ENCODE measurements at regions not wholly inside any gene's neighbourhood (a gene's known extent, or its start where the extent isn't known, plus 50 kb on each side); places are given as distances from the start of the nearest gene placed in this dataset.
A peak's percentile ranks its signal among the peaks of the same experiment; 100 is the strongest.
"Not testable (repeated sequence)": the region's sequence is repeated elsewhere in the genome, so short reads cannot be mapped to it uniquely, and the experiment has no call there.

GRCh38 chr2:38243186-38243880 lies 133.7 kb downstream of the ATL2 start:
- Histone ChIP-seq H3K4me1 (replicated peaks in 1 of 2) (no peaks in the 10 kb centered on the region), H3K4me3 (no peak overlapping the region), H3K27ac (no peak overlapping the region)
- WGBS, 10 experiments: 19 to 93% (median 72%) methylated on average over 1 to 3 of the region's 3 CpGs
- in situ Hi-C loops (cut with MboI; ENCODE audit: low pct_unique_long_range_greater_than_20kb in 2 of 9, low sequenced_read_pairs in 9 of 9, unreplicated experiment in 9 of 9): no loop called here
- no peak for ATAC-seq (replicated peaks in 6 of 8)

- 85 to 100% (median 93%) methylated on average over 2 to 10 of the region's 10 CpGs; no CpG with 5 or more reads in 2 of the 10 experiments for WGBS, 10 experiments
- peak in 1 of 8 experiments; percentile 50 for ATAC-seq (replicated peaks in 6 of 8)
- no peak overlapping the region for H3K4me3 ChIP-seq
- in situ Hi-C loops (cut with MboI; ENCODE audit: low pct_unique_long_range_greater_than_20kb in 2 of 9, low sequenced_read_pairs in 9 of 9, unreplicated experiment in 9 of 9): no loop called here
- no peak overlapping the region for H3K27ac ChIP-seq
- no peaks in the 10 kb centered on the region for H3K4me1 ChIP-seq (replicated peaks in 1 of 2)
Observed at GRCh38 chr2:38239452-38239851, 137.6 kb downstream of the ATL2 start.

- WGBS, 10 experiments: 80 to 100% (median 92%) methylated on average over 3 to 5 of the region's 5 CpGs; no CpG with 5 or more reads in 2 of the 10 experiments
- ATAC-seq (replicated peaks in 6 of 8); H3K4me3 ChIP-seq; H3K4me1 ChIP-seq (replicated peaks in 1 of 2); H3K27ac ChIP-seq; in situ Hi-C loops (cut with MboI; ENCODE audit: low pct_unique_long_range_greater_than_20kb in 2 of 9, low sequenced_read_pairs in 9 of 9, unreplicated experiment in 9 of 9): not testable (repeated sequence)
Observed at GRCh38 chr2:38238705-38239104, 138.4 kb downstream of the ATL2 start.

- no peak overlapping the region for H3K27ac ChIP-seq
- 50 to 100% (median 82%) methylated on average over 1 to 2 of the region's 2 CpGs; no CpG with 5 or more reads in 2 of the 10 experiments for WGBS, 10 experiments
- in situ Hi-C loops (cut with MboI; ENCODE audit: low pct_unique_long_range_greater_than_20kb in 2 of 9, low sequenced_read_pairs in 9 of 9, unreplicated experiment in 9 of 9): no loop called here
- ATAC-seq (replicated peaks in 6 of 8): no peak
- no peaks in the 10 kb centered on the region for H3K4me1 ChIP-seq (replicated peaks in 1 of 2)
- H3K4me3 ChIP-seq: no peak overlapping the region
Observed at GRCh38 chr2:38237311-38237710, 139.8 kb downstream of the ATL2 start.

- no peak overlapping the region for H3K4me3 ChIP-seq
- WGBS, 10 experiments: 0 to 92% (median 85%) methylated on average over 3 to 9 of the region's 9 CpGs; no CpG with 5 or more reads in 1 of the 10 experiments
- peak in 2 of 8 experiments; percentile 79 to 81 for ATAC-seq (replicated peaks in 6 of 8)
- in situ Hi-C loops (cut with MboI; ENCODE audit: low pct_unique_long_range_greater_than_20kb in 2 of 9, low sequenced_read_pairs in 9 of 9, unreplicated experiment in 9 of 9): no loop called here
- no peaks in the 10 kb centered on the region for H3K4me1 ChIP-seq (replicated peaks in 1 of 2)
- H3K27ac ChIP-seq: no peak overlapping the region
Observed at GRCh38 chr2:38233231-38233983, 143.7 kb downstream of the ATL2 start.

- no peak overlapping the region for H3K4me3 ChIP-seq
- no peak for ATAC-seq (replicated peaks in 6 of 8)
- WGBS, 10 experiments: 80 to 100% (median 90%) methylated on average over 1 of the region's 1 CpG; no CpG with 5 or more reads in 5 of the 10 experiments
- in situ Hi-C loops (cut with MboI; ENCODE audit: low pct_unique_long_range_greater_than_20kb in 2 of 9, low sequenced_read_pairs in 9 of 9, unreplicated experiment in 9 of 9): no loop called here
- H3K4me1 ChIP-seq (replicated peaks in 1 of 2): no peaks in the 10 kb centered on the region
- no peak overlapping the region for H3K27ac ChIP-seq
Observed at GRCh38 chr2:38232454-38232853, 144.6 kb downstream of the ATL2 start.

GRCh38 chr2:38230756-38231155 lies 146.3 kb downstream of the ATL2 start:
- no peak overlapping the region for H3K27ac ChIP-seq
- in situ Hi-C loops (cut with MboI; ENCODE audit: low pct_unique_long_range_greater_than_20kb in 2 of 9, low sequenced_read_pairs in 9 of 9, unreplicated experiment in 9 of 9): no loop called here
- no peak overlapping the region for H3K4me3 ChIP-seq
- 42 to 85% (median 73%) methylated on average over 1 to 4 of the region's 4 CpGs; no CpG with 5 or more reads in 1 of the 10 experiments for WGBS, 10 experiments
- no peak for ATAC-seq (replicated peaks in 6 of 8)
- no peaks in the 10 kb centered on the region for H3K4me1 ChIP-seq (replicated peaks in 1 of 2)

GRCh38 chr2:38228753-38229152 lies 148.3 kb downstream of the ATL2 start:
- no peak for ATAC-seq (replicated peaks in 6 of 8)
- peaks cover 0 to 7% of the 10 kb centered on the region in 2 donors for H3K4me1 ChIP-seq (replicated peaks in 1 of 2)
- no peak overlapping the region for H3K27ac ChIP-seq
- in situ Hi-C loops (cut with MboI; ENCODE audit: low pct_unique_long_range_greater_than_20kb in 2 of 9, low sequenced_read_pairs in 9 of 9, unreplicated experiment in 9 of 9): no loop called here
- no peak overlapping the region for H3K4me3 ChIP-seq

GRCh38 chr2:38224821-38225437 lies 149.0 kb upstream of the CYP1B1 start:
- no peak for ATAC-seq (replicated peaks in 6 of 8)
- WGBS, 10 experiments: 20 to 50% methylated on average over 1 of the region's 1 CpG; no CpG with 5 or more reads in 8 of the 10 experiments
- peaks cover 0 to 7% of the 10 kb centered on the region in 2 donors for H3K4me1 ChIP-seq (replicated peaks in 1 of 2)
- in situ Hi-C loops (cut with MboI; ENCODE audit: low pct_unique_long_range_greater_than_20kb in 2 of 9, low sequenced_read_pairs in 9 of 9, unreplicated experiment in 9 of 9): no loop called here
- H3K4me3 ChIP-seq: no peak overlapping the region
- no peak overlapping the region for H3K27ac ChIP-seq

- WGBS, 10 experiments: 40 to 93% (median 82%) methylated on average over 1 to 2 of the region's 2 CpGs; no CpG with 5 or more reads in 2 of the 10 experiments
- Histone ChIP-seq H3K4me1 (replicated peaks in 1 of 2) (peaks cover 0 to 7% of the 10 kb centered on the region in 2 donors), H3K4me3 (no peak overlapping the region), H3K27ac (no peak overlapping the region)
- no peak for ATAC-seq (replicated peaks in 6 of 8)
- in situ Hi-C loops (cut with MboI; ENCODE audit: low pct_unique_long_range_greater_than_20kb in 2 of 9, low sequenced_read_pairs in 9 of 9, unreplicated experiment in 9 of 9): no loop called here
Observed at GRCh38 chr2:38224181-38224580, 148.2 kb upstream of the CYP1B1 start.

GRCh38 chr2:38223256-38223655 lies 147.3 kb upstream of the CYP1B1 start:
- Histone ChIP-seq H3K27ac (no peak overlapping the region), H3K4me1 (replicated peaks in 1 of 2) (peaks cover 0 to 7% of the 10 kb centered on the region in 2 donors), H3K4me3 (no peak overlapping the region)
- in situ Hi-C loops (cut with MboI; ENCODE audit: low pct_unique_long_range_greater_than_20kb in 2 of 9, low sequenced_read_pairs in 9 of 9, unreplicated experiment in 9 of 9): no loop called here
- no peak for ATAC-seq (replicated peaks in 6 of 8)
- 50 to 96% (median 91%) methylated on average over 1 to 4 of the region's 4 CpGs; no CpG with 5 or more reads in 2 of the 10 experiments for WGBS, 10 experiments

GRCh38 chr2:38220164-38220563 lies 144.2 kb upstream of the CYP1B1 start:
- Histone ChIP-seq H3K4me1 (replicated peaks in 1 of 2) (peaks cover 0 to 7% of the 10 kb centered on the region in 2 donors), H3K27ac (no peak overlapping the region), H3K4me3 (no peak overlapping the region)
- in situ Hi-C loops (cut with MboI; ENCODE audit: low pct_unique_long_range_greater_than_20kb in 2 of 9, low sequenced_read_pairs in 9 of 9, unreplicated experiment in 9 of 9): no loop called here
- no peak for ATAC-seq (replicated peaks in 6 of 8)
- 55 to 100% (median 89%) methylated on average over 1 to 3 of the region's 3 CpGs for WGBS, 10 experiments

GRCh38 chr2:38218995-38219394 lies 143.0 kb upstream of the CYP1B1 start:
- ATAC-seq (replicated peaks in 6 of 8): no peak
- in situ Hi-C loops (cut with MboI; ENCODE audit: low pct_unique_long_range_greater_than_20kb in 2 of 9, low sequenced_read_pairs in 9 of 9, unreplicated experiment in 9 of 9): no loop called here
- H3K27ac ChIP-seq: no peak overlapping the region
- peaks cover 6 to 10% of the 10 kb centered on the region in 2 donors for H3K4me1 ChIP-seq (replicated peaks in 1 of 2)
- H3K4me3 ChIP-seq: no peak overlapping the region
- WGBS, 10 experiments: 45 to 84% (median 74%) methylated on average over 1 to 5 of the region's 5 CpGs
